Hematopoietic multipotent progenitor cell (in vitro differentiated cells): ENCODE measurements at regions not wholly inside any gene's neighbourhood (a gene's known extent, or its start where the extent isn't known, plus 50 kb on each side); places are given as distances from the start of the nearest gene placed in this dataset.

Experiments
- DNase-seq, 3 donors: peaks; one replicate each; pipeline ENCODE4 v3.0.0-alpha.2; 2011 to 2015; ENCODE audit warnings: low read depth in 2 of 3, low spot score in 2 of 3

GRCh38 chr13:104163866-104164630 is 1097.8 kb upstream of the SLC10A2 start:
- DNase-seq: no peak

GRCh38 chr13:104160536-104160935 is 1094.3 kb upstream of the SLC10A2 start:
- DNase-seq: no peak

GRCh38 chr13:104143760-104144416 is 1077.7 kb upstream of the SLC10A2 start:
- DNase-seq: no peak

- DNase-seq: no peak
Observed at GRCh38 chr13:104140552-104140951, 1074.3 kb upstream of the SLC10A2 start.

GRCh38 chr13:104137416-104137815 is 1071.2 kb upstream of the SLC10A2 start:
- no peak for DNase-seq

- no peak for DNase-seq
Observed at GRCh38 chr13:104132849-104133248, 1066.6 kb upstream of the SLC10A2 start.

- no peak for DNase-seq
Observed at GRCh38 chr13:104114101-104114500, 1047.9 kb upstream of the SLC10A2 start.

- DNase-seq: no peak
Observed at GRCh38 chr13:104111031-104111430, 1044.8 kb upstream of the SLC10A2 start.

- no peak for DNase-seq
Observed at GRCh38 chr13:104106705-104107393, 1040.6 kb upstream of the SLC10A2 start.

- no peak for DNase-seq
Observed at GRCh38 chr13:104105418-104106355, 1039.5 kb upstream of the SLC10A2 start.

- DNase-seq: no peak
Observed at GRCh38 chr13:104099750-104100149, 1033.5 kb upstream of the SLC10A2 start.

GRCh38 chr13:104098421-104098820 is 1032.2 kb upstream of the SLC10A2 start:
- DNase-seq: no peak

- DNase-seq: no peak
Observed at GRCh38 chr13:104086759-104087158, 1020.5 kb upstream of the SLC10A2 start.

GRCh38 chr13:104086210-104086609 is 1020.0 kb upstream of the SLC10A2 start:
- no peak for DNase-seq

GRCh38 chr13:104085611-104086010 is 1019.4 kb upstream of the SLC10A2 start:
- DNase-seq: no peak

- no peak for DNase-seq
Observed at GRCh38 chr13:104074326-104074725, 1008.1 kb upstream of the SLC10A2 start.

- DNase-seq: no peak
Observed at GRCh38 chr13:104071806-104072205, 1005.6 kb upstream of the SLC10A2 start.

- no peak for DNase-seq
Observed at GRCh38 chr13:104065328-104065727, 999.1 kb upstream of the SLC10A2 start.

GRCh38 chr13:104057861-104058260 is 991.6 kb upstream of the SLC10A2 start:
- DNase-seq: no peak

- no peak for DNase-seq
Observed at GRCh38 chr13:104045907-104046306, 979.7 kb upstream of the SLC10A2 start.

GRCh38 chr13:104043184-104043583 is 977.0 kb upstream of the SLC10A2 start:
- DNase-seq: no peak
